ENCODE measurements at regions not wholly inside any gene's neighbourhood (a gene's known extent, or its start where the extent isn't known, plus 50 kb on each side); places are given as distances from the start of the nearest gene placed in this dataset.

DNA sequence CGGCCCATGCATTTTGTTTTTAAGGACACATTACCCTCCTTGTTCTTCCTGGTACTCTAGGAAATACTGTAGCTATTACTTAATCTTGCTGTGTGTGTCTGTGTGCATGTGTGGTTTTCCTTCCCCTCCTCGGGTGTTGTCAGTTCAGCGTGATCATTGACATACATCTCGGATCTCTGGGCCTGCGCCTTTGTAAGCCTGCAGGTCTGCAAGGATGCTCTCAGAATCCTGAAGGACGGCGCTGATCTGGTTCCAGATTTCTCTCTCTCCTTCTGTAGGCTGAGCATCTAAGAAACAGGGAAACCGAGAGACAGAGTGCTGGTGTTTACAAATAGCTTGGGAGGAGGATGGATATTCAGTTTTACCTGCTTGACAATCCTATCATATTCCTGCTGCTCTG is 100.2 kb downstream of the CYRIA start:
- no peak for DNase-seq (ENCODE audit: low read depth in 3 of 3)

DNA sequence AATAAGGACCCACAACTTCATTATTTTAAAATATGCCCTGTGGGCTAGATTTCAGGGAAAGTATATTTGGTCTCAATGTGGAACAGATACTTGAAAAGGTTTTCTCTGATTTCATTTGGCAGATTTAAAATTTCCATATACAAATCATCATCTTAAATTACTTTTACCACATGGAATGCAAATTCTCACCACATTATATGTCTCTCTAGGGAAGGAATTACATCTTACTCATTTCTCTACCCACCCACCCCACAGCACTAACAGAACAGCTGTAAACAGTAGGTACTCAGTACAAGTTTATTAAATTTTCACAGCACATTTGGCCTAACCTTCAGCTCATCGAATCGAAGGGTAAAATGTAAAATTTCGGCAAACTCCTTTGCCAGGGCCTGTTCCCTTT is 104.0 kb downstream of the CYRIA start:
- no peak for DNase-seq (ENCODE audit: low read depth in 3 of 3)

GRCh38 chr2:16561251-16561650 is 104.4 kb downstream of the CYRIA start:
- no peak for DNase-seq (ENCODE audit: low read depth in 3 of 3)

DNA sequence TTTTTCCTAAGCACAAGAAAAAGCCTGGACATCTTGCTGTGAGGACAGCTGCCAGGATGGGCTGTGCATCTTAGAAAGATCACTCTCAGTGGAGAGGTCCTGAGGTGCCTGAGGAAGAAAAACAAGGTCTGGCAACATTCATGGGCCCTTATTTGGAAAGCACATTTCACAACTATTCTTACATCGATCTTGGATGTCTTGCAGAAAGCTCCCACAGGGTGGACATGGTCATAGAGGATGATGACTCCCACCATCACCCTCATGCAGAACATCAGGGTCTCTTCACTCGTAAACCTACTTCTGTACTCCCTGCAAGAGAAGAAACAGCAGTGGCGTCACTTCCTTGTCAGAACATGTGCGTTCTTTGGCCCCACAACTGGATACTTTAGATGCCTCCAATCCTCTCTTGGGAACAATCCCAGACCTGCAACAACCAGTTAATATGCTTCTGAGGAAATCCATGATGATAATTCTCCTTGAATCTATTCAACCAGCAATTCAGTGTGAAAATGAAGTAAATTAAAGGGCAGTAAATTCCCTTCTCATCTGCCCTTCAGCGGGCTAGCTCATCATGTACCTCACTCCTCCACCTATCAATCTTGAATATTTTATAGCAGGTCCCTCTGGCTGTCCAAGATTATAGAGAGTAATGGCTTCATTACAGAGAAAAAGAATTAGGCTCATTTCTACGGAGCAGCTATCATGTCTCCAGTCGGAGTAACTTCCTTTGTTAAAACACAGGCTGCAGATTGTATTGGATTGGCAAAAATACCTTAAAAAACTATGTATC is 106.2 kb downstream of the CYRIA start:
- DNase-seq (ENCODE audit: low read depth in 3 of 3), result no peak

DNA sequence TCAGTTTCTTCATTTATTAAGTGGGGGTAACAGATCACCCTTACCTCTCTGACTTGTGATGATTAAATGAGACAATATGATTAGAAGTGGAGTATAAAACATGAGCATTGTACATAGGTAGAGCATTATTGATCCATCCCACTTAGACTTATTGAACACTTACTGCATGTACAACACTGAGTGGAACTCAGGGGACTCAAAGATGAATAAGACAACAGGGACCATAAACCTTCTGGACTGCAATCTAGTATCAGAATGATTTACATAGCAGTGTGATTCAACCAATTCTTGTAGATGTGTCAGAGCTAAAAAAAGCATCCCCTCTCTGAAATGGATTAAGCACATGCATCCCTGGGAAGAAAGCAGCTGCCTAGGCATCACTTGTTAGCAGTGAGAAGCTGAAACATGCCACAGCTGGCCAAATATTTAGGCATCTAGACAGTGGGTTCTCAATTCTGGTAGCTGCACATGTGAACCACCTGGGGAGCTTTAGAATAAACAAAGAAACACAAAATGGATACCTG is 111.5 kb downstream of the CYRIA start:
- DNase-seq (ENCODE audit: low read depth in 3 of 3), result no peak

GRCh38 chr2:16553226-16553625 is 112.4 kb downstream of the CYRIA start:
- no peak for DNase-seq (ENCODE audit: low read depth in 3 of 3)

GRCh38 chr2:16552202-16552601 is 113.4 kb downstream of the CYRIA start:
- no peak for DNase-seq (ENCODE audit: low read depth in 3 of 3)

DNA sequence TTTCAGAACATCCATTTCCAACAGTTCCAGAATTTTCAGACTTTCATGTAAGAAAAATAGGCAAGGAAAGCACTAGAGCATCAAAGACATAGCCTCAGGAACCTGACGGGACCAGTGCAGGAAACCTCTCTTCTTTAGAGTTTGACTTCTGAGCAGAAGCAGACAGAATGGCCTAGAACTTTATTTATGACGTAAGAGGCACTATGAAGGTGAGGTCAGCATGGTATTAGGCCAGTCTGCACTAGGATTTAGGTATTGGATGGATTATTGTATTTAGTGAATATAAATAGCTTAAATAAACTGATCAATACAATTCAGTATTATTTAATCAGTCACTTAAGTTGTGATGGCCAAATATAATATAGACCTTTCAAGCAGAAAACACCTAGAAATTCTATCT is 117.6 kb downstream of the CYRIA start:
- DNase-seq (ENCODE audit: low read depth in 3 of 3), result no peak

DNA sequence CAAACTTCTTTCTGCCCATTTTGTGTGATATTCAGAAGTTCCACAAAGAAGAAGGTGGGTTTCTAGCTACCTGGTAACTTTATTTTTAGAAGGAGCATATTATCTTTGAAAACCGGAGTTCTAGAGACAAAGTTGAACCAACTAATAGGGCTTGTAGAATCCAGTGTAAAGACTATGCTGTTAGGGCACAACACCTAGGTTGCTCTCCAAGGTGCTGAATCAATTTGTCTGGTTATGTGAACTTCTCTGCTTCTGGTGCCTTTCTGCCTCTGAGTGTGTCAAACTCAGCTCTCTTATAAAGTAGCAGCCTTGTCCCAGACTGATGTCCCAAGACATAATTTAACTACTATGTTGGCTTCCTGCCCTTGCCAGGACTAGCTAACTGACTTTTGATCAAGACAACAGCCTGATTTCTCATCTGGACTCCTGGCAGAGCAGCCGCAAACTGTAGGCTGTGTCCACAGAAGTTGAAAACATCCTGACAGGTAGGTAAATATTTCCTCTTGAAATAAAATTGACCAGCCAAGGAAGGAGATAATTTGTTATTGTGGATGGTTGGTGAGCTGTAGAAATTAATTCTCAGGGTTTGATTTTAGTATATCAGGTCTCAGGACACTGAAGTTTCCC is 119.4 kb downstream of the CYRIA start:
- no peak for DNase-seq (ENCODE audit: low read depth in 3 of 3)

- DNase-seq (ENCODE audit: low read depth in 3 of 3), result no peak
These were observed 126.9 kb downstream of the CYRIA start for GRCh38 chr2:16538707-16539106.

DNA sequence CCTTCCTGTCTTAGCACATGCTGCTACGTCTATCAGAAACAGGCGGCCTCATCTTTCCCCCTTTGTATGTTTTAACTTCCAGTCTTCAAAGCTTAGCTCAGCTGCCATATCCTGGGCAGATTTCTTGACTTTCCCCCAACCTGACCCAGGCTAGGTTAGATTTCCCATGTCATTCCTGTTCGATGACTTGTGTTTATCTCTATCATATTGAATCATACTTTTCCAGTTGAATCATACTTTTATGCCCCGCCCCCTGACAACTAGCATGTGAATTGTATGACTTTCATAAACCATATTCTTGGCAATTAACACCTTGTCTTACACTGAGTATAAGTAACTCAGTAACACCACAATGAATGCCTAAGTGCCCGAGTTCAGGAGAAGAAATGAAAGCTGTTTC is 128.3 kb downstream of the CYRIA start:
- no peak for DNase-seq (ENCODE audit: low read depth in 3 of 3)

- no peak for DNase-seq (ENCODE audit: low read depth in 3 of 3)
These were observed 139.4 kb downstream of the CYRIA start for GRCh38 chr2:16526193-16526592.

- DNase-seq (ENCODE audit: low read depth in 3 of 3), result no peak
These were observed 140.3 kb downstream of the CYRIA start for GRCh38 chr2:16525265-16525887.

DNA sequence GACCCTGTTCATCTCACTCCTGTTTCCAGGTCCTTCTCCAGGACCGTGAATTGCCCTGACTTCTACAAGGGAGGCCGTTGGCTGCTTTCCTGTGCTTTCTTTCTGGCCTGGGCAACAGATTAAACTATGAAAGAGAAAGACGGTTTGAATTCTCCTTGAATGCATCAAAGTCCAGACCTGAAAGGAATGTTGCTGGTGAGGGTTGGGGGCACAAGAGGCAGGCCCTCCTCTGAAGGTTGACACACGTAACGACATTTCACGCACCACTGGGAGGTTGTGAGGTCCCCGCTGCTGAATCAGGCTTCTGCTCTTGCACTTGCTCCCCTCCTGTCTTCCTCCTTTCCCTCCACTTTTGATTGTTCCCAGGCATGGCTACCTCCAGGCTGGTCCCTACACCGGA is 141.9 kb downstream of the CYRIA start:
- no peak for DNase-seq (ENCODE audit: low read depth in 3 of 3)

DNA sequence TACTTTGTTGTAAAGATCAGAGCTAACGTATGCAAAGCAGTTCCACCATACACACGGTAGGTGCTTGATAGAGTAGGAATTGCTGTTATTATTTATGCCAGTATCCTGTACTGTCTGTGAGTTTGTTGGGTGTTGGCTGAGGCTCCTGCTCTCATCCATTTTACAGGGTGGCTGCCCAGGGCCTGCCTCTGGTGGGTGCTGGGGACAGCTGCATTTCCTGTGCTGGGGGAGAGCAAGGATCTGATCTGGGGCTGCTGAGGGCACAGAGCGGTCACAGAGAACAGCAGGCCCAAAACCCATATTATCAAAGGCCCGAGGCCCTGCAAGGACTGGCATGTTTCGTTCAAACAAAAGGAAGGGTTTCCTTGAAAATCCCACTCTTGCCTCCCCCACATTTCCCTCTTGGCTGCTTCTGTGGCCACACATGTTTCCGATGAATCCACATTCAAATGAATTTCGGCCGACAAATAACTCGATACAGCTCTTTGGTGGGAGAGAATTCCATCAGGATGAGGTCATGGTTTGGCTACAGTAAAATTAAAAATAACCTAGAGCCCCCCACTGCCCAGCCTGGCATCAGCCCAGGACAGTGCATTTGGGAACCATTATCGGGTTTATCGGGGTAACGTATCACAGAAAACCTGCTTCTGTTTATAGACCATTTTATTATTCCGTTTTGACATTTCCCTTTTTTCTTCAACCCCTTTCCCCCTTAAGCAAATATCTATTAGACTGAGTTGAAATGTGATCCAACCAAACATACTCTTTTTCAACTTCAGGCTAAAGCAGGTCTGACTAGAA is 143.4 kb downstream of the CYRIA start:
- no peak for DNase-seq (ENCODE audit: low read depth in 3 of 3)

DNA sequence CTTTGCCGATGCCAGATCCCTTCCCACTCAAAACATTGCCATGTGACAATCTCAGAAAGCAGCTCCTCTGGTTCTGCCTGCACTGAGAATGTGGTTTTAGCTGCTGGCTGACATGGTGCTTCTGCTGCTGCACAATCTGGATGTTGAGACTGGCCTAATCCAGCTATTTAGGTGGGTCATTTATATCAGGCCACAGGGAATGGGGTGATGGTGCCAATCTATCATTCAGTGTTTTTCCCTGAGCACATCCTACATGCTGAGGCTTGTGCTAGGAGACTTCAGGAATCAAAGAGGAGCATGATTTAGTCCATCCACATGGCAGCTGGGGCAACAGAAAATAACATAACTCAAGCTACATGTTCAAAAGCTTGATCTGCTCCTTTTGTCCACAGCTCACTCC is 144.7 kb downstream of the CYRIA start:
- DNase-seq (ENCODE audit: low read depth in 3 of 3), result no peak

- no peak for DNase-seq (ENCODE audit: low read depth in 3 of 3)
These were observed 149.9 kb downstream of the CYRIA start for GRCh38 chr2:16515696-16516095.

- no peak for DNase-seq (ENCODE audit: low read depth in 3 of 3)
These were observed 152.0 kb downstream of the CYRIA start for GRCh38 chr2:16513626-16514025.

DNA sequence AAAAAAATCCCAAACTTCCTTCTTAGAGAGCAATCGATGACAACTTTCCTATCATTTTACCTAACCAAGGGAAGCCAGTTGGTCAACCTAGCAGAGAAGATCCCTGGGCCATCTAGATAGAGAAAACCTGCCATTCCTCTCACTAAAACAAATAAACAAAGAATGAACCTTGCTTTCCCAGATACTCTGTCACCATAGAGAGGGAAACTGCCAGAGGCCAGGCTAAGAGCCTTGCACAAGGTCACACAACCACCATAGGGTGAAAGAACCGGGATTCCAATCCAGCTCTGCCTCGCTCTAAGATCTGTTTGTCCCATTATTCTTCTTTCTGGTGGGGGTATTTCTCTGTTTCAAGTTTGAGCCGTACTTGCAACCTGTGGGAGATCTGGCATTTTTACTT is 154.6 kb downstream of the CYRIA start:
- no peak for DNase-seq (ENCODE audit: low read depth in 3 of 3)

DNA sequence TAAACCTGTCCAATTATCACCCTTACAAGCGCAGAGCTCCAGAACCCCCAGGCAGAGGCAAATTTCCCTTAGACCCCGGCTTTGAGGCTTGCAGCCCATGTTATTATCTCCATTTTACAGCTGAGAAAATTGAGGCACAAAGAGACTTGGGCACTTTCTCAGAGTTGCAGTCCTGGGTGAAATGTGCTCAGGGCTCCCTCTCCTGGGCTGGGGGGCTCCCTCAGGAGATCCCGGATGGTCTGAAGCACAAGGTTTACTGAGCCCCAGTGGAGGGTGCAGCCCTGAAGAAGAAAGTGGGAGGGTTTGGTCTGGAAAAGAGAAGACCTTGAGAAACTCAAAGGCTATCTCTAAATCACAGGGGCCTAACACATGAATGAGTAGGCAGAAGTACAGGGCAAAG is 156.6 kb downstream of the CYRIA start:
- DNase-seq (ENCODE audit: low read depth in 3 of 3), result no peak

DNA sequence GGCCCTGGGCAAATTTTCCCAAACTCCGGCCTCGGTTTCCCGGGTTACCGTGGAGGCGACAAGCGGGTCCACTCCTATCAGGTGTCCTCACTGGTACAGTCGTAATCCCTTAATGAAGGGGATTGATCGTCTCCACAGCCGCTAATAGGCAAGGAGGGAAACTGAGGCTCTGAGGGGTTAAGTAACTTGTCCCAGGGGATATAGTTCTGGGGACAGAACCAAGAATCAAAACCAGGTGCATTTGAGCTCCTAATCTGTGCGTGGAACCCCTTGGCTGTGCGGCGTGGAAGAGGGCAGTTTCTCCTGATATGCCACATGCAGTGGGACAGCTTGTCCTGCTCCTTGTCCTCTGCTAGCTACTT is 157.2 kb downstream of the CYRIA start:
- DNase-seq (ENCODE audit: low read depth in 3 of 3), result no peak

Data from stimulated activated CD4-positive, alpha-beta T cell treated with anti-CD3 and anti-CD28 coated beads, TNF-alpha, amount 100 ng/mL, for 4 hours (primary cell).